ENCODE measurements at regions not wholly inside any gene's neighbourhood (a gene's known extent, or its start where the extent isn't known, plus 50 kb on each side); places are given as distances from the start of the nearest gene placed in this dataset.
"Not testable (repeated sequence)": the region's sequence is repeated elsewhere in the genome, so short reads cannot be mapped to it uniquely, and the experiment has no call there.

DNA sequence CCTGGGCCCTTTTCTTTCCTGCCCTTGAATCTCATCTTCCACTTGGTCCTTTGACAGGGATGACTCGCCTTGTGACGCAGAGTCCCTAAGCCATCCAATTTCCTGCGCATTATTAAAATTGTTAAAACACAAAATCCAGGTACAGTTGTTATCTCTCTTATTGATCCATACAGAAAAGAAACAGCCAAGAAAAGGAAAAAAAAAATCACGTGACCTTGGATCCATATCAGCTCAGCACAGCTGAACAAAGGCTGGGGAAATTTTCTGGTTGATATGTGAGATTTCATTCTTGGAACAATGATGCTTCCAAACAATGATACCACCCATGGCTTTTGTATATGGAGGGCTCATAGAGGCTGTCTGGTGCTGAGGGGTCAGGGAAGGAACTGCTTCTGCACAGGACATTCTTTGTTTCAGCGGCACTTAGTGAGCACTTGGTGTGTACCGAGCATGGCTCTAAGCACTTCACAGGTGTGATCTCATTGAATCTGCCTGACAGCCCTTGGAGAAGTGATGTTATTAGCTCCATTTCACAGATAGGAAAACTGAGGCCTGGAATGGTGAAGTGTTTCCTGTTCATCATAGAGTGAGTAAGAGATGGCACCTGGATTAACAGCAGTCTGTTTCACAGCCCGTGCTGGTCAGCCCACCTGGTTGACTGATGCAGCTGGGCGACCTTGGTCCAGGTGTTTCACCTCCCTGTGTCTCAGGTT is 155.0 kb upstream of the SULF2 start:
- DNase-seq, result no peak

DNA sequence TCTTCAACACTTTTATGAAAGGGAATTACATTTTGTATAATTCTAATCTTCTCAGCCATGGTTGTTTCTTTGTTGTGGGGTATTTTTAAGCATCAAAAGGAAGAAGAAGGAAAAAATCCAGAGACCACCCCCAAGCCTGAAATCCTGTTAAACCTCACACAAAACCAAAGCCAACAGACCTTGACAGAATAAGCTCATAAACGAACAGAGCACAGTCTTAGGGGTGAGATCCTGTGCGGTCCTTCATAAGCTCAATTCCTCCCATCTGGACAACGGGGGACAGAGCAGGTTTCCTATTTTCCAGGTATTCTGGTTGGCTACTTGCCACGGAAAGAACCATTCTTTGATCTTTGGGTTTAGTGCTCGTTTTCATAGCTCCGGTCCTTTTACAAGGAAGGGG is 151.3 kb upstream of the SULF2 start:
- no peak for DNase-seq

DNA sequence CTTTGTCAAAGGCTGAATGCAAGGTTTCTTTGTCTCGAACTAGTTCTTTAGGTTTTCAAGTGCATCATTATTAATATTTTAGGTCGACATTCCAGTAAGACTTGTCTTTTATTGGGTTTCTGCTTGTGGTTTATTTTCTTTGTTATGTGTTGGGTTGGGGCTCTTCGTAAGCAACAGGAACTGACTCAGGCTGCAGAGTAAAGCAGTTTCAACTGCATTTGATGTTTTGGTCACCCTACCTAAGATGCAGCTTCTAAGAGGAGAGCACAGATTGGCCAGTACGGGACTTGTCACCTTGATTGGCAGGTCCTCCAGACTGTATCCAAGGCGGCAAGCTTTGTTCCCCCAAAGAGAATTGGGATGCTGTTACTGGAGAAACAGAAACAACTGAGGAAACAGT is 149.5 kb upstream of the SULF2 start:
- no peak for DNase-seq

DNA sequence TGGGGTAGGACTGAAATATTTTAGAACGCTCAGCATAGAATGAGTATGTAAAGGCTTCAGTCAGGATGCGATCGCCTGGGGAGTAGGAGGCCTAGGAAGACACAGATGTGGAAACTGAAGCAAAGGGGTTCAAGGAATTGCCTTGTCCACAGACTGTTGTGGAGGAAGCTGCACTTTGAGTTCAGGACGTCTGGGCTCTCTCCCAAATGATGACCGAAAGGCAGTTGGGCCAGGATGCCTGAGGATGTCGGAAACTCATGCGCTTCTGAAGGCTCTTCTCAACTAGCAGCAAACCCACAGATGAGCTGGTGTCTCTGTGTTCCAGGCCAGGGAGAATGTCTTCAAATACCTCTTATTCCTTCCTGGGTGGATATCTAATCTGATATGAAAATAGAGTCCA is 146.2 kb upstream of the SULF2 start:
- DNase-seq, result no peak

DNA sequence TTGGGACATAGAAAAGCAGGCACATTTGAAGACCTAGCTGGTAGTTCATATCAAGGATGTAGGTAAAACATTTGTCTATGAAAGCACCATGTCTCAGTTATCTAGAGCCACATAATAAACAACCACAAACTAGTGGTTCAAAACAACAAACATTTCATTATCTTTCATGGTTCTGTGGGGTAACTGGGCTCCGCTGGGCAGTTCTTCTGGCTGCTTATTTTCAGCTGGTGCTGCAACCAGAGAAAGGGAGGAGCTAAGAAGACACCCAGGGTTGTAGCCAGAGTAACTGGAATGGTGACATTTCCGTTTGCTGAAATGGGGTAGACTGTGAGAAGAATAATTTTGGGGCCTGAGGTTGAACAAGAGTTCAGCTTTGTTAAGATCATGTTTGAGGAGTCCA is 145.7 kb upstream of the SULF2 start:
- no peak for DNase-seq

DNA sequence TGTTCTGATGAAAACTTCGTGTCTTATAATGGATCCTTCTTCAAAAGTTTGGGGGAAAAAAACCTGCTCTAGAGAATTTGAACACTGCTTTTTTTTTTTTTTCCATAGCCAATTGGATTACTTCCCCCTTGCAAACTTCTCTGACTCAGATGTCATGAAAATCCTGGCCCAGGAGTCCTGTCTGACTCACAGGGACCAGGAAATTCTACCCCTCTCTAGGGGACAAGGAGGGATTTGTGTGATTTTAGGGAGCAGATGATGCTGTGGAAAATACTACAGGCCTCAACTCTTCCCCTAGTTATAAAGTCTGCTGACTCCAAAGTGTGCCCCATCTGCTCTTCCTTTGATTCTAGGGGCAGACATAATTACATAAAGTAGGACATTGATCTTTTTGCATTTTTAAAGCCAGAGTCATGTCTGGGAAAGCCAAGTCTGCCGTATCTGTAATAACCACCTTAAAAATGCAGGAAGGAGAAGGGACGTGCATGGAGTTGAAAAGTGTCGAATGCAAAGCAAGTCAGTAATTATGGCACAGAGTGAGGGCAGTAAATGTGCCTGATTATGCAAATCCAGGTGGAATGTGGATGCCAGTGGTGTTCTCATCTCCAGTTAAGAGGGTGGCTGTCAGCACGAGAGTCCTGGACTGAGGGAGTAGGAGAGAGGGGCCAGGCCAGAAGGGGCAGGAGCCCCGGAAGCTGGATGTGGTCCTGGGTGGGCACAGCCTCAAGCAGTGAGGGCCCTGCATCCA is 144.3 kb upstream of the SULF2 start:
- DNase-seq, result no peak

DNA sequence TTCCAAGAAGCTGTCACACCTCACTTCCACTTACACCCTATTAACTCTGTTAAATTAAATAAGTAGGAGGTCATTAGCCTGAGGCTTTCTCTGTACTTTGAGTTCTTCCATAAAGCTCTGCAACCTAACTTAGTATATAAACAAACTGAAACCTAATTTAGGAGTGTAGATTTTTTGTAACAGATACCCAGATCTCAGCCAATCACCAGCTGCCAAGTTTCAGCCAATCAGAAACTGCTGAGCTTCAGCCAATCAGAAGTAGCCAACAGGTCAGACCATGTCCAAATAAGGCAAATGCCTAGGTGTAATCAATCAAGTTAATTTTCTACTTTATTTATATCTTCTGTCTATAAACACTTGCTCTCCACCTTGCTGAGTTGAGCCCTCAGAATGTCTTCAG is 142.7 kb upstream of the SULF2 start:
- no peak for DNase-seq

DNA sequence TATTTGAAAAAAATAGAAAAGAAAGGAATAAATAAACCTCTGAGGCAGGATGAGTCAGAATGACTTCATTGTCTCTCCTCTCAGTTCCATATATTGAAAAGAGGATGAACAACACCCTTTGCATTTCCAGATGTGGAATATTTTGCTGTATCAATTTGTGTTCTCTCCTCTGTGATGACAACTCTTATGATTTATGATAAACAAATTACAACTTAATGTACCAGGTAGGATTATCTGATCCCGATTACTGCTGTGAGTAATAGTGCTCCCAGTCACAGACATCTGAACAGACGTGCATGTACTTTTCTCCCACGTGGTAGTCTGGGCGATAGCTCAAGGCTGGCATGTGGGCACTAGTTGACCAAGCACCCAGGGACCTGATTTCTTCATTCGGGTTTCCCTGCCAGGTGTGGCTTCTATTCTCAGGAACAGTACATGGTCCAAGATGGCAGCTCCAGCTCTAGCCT is 142.1 kb upstream of the SULF2 start:
- DNase-seq, result no peak

DNA sequence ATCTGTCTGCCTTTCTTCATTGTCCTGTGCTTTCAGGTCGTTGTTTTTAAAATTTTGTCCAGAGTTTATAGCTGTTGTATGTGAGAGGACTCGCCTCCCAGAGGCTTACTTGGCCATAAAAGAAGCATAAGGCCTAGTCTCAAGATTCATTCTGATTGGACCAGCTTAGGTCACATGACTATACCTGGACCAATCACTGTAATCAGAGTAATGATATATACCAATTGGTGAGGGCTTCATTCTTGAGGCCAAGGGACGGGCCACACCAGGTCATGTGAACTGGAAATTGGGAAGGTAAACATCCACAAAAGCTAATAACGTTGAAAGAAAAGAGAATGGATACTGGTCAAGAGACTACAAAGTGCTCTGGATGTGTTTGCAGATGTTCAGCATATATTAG is 141.4 kb upstream of the SULF2 start:
- DNase-seq, result no peak

DNA sequence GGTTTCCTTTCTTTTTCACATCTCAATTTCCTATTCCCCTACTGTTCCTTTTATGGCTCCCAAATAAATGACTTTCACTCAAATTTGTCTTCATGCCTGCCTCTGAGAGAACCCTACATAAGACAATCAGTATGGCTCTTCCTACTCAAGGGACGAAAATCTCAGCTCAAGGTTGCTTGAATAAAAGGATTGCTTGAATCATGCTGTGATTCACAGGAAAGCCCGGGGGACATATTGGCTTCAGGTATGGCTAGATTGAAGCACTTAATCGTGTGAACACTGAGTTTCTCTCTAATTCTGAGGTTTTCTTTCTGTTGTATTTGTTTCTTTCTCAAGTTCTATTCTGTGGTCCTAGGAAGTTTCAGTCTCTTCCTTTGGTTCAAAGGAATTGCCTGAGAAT is 140.3 kb upstream of the SULF2 start:
- no peak for DNase-seq

DNA sequence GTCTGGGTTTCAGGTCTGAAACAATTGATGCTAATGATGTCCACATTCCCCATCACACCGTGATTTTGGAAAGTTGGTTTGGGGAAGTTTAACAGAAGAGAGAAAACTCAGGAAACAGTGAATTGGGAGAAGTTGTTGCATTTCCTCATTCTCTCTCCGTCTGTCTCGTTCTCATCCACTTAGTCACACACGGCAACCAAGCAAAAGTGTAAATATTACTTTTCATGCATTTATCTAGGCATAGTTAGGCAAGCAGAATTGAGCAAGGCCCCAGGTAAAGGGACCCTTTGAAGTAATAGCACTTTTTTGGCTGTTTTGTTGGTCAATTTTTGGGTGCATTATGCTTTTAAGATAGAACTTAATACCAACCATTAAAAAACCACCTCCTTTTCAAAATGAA is 137.0 kb upstream of the SULF2 start:
- no peak for DNase-seq

DNA sequence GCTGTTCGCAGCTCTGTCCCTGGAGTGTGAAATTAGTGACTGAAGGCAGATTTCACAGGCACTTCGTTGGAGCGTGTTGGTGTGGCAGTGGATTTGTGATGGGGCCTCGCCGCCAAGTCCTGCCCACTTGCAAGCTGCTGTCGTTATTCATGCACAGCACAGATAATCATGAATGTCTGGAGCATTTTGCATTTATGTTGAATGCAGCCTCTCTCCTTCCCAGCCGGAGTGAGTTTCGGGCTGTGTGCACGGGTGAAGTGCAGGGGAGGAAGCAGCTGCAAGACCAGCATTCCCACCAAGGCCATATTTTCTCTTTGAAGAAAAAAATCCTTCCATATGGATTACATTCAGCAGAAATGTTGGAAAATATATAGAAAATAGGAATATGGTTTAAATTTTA is 136.5 kb upstream of the SULF2 start:
- not testable (repeated sequence) for DNase-seq

DNA sequence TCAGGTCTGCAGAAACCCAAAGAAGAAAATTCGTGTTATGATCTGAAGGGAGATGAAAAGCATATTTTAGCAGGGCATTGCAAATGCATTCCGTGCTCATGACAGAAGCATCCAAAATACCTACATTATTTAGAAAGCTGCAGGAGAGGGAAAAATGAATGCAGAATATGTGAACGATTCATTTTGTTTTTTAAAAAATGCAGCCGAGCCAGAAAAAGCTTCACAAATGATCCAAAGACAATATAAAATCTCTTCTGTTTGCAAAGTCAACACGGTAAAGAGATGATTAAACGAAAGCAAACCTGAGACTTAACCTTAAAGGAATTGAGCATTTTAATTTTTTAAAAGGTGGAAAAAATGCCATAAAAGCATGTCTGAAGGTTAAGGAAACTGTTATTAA is 136.1 kb upstream of the SULF2 start:
- no peak for DNase-seq

DNA sequence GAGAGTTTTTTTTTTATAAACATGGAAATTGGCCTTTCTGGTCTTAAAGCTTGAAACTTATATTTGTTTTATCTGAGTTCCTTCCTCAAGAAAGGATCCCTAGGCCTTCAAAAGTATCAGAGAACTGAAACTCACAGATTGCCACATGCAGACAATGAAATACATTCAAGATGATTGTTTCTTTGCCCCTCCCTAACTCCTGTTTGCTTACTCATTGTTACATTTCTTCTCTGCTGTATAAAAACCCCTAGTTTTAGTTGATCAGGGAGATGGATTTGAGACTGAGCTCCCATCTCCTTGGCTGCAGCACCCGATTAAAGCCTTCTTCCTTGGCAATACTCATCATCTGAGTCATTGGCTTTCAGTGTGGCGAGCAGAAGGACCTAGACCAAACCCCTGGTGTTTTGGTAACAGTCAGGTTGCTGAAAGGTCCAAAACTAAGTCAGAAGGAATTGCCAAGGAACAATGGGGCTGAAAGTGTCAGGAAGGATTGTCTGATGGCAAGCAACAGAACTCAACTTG is 132.3 kb upstream of the SULF2 start:
- no peak for DNase-seq

DNA sequence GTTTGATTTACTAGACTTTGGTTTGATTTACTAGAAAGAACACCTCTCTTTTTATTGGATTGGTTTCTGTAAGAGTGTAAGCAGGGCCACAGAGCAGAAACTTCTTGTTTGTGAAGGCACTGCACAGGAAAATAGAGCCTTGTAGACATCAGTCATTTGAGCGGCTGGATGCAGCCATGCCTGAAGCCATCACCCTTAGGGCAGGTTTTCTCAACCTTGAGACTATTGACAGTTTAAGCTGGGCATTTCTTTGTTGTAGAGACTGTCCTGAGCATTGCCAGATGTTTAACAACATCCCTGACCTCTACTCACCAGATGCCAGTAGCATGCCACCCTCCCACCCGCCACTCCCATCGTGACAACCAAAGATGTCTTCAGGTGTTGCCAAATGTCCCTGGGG is 130.2 kb upstream of the SULF2 start:
- no peak for DNase-seq

DNA sequence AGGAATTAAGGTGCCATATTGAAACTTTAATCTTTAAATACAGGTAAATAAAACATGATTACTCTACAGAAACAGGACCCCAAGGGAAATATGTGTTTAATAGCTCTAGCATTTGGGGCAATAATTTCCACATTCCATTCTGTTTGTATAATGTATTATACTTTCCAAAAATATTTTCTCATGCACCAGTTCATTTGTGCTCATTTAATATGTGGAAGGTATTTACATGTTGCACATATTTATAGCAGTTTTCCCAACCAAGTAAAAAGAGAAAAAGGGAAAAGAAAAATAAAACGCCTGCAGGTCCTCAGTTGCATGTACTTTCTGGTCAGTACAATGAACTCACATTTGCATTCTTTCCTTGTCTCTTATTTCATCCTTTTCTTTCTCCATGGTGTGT is 129.5 kb upstream of the SULF2 start:
- DNase-seq, result no peak

DNA sequence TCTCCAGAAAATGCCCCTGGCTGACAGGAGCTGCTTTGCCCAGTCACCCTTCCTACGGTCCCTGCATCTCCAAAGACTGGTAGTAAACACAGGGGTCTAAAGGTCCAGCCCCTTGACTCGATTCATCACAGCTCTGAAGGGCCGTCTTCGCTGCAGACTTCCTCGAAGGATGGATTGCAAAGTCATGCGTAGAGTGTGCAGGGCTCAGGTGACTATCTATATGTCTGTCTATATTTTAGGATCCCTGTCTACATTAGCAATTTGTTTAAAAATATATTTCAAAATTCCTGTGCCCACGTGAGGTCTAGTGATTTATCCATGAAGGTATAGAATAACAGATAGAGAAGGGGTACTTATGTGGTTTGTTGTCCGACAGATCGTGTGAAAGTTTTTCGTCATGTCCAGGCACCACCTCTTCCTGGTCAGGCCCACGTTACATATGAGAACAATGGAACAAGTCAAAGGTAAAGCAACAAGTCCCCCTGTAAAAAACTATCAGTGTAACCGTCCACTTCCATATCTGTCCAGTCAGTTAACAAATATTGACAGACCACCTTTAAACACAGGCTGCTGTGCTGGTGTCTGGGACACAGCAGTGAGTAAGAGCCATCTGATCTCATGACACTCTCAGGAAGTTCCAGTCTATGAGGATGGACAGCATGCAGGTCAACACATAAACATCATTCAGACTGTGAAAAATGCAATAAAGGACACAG is 127.7 kb upstream of the SULF2 start:
- DNase-seq, result not testable (repeated sequence)

DNA sequence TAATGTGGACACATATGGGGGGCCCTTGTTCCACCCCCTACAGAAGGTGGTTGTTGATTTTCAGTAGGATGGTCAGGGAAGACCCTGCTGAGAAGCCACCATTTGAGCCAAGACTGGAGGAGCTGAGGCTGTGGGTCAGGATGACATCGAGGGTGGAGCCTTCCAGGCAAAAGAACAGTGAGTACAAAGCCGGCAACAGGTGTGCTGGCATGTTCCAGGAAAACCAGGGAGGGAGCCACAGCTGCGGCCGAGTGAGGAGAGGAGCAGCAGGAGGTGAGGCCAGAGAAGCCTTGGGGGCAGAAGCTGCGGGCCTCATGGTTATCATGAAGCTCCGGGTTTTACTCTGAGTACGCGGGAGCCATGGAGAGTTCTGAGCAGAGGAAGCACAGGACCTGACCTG is 126.9 kb upstream of the SULF2 start:
- not testable (repeated sequence) for DNase-seq

DNA sequence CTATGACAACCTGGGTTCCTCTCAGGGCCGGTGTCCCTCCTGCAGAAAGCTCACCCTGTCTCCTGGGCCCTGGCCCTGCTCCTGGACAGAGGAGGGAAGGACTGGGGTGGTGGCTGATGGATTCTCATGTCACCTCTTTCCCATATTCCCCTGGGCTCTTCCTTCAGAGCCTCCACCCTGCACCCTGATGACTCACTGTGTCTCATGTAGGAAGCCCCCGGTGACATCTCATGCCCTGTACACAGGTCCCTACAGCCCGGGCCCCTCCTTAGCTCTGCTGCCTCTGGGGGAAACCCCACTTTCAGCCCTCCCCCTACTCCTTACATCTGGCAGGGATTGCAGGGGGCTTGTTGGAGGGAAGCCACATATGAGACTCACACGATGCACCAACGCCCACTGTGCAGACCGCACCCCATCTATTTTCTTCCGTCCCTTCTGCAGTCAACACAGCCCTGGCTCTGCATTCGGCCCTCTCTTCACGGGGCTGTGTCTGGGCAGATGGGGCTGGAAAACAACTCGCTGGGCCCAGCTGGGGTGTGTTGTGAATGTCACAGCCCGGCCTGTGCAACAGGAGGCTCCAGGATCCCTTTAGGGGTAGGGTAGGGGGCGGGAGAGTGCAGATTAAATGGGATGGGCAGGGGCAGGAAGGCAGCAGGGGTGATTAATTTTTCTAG is 124.6 kb upstream of the SULF2 start:
- DNase-seq, result not testable (repeated sequence)

DNA sequence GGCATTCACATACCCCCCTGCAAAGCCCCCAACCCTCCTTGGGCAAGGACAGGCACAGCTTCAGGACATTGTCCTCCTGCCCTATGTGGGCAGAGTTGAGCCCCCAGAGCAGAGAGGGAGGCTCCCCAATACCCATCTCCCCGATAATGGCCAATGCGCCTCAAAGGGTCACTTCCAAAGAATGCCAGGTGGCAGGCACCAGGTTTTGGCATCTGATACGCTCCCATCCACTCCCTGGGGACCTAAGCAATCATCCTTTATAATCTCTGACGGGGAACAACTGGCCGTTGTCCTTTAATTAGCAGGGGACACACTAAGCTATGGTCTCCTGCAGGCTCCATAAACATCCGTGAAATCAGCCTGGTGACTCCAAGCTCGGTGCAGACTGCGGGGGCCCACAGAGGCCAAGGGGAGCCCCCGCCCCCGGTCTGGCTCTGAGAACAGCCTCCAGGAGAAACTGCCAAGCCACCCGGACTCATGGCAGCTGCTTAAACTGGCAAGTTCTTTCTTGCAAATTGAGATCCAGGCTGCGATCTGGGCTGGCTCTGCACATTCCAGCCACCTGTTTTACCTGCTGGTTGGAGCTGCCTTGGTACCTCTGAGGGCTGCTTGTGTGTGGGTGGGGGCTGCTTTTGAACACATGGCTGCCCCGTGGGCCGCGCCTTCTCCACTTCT is 123.2 kb upstream of the SULF2 start:
- not testable (repeated sequence) for DNase-seq

DNA sequence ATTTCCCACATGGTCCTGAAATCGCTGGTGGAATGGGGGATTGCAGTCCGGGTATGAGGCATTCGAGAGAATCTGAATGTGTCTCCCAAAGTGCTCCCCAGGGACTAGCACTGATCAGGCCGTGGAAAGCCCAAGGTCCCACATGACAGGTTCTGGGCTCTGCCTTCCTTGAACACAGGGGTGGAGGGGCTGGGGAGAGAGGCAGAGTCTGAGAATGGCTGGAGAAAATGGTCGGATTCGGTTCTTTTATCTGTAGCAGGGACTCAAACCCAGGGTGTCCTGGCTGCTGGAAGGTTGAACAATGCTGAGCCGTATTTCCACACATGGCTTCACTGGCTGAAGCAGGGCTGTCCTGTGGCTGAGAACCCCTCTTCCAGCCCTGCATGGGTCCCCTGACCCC is 122.7 kb upstream of the SULF2 start:
- DNase-seq, result not testable (repeated sequence)

DNA sequence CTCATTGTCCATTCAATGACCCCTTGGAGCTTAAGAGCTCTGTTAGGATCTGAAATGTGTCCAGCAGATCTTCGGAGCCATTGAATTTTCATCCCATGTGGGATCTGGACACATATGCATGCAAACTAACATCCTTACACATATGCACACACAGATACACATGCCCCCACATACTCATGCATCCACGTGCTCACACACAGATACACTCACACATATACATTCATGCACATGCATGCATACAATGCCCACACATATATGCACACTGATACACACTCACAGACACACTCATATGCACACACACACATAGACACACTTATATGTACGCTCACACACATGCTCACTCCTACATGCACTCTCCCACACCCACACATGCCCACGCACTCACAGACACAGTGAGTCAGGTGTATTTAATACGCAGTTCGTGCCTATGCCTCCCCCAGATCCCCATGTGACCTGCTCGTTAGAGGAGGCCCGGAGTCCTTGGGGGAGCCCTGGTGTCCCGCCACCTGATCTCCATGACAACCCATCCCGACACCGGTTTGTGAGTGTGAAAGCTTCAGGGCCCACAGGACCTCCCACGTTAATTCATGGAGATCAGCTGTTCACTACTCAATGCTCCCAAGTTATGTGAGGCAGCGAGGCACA is 121.9 kb upstream of the SULF2 start:
- no peak for DNase-seq
